HG02884 (cell line): ENCODE measurements at regions not wholly inside any gene's neighbourhood (a gene's known extent, or its start where the extent isn't known, plus 50 kb on each side); places are given as distances from the start of the nearest gene placed in this dataset.
"Not testable (repeated sequence)": the region's sequence is repeated elsewhere in the genome, so short reads cannot be mapped to it uniquely, and the experiment has no call there.

Experiments
- ATAC-seq: cut with Tn5 transposase; IDR thresholded peaks from one replicate; pipeline ENCODE4 v1.9.1; 2021; ENCODE audit warnings: mild to moderate bottlenecking, moderate library complexity; ENCODE audit not compliant: unreplicated experiment

GRCh38 chr5:5902678-5903646 is 475.4 kb downstream of the MED10 start:
- no peak for ATAC-seq

GRCh38 chr5:5900350-5900749 is 477.9 kb downstream of the ICE1 start:
- no peak for ATAC-seq

- ATAC-seq, result no peak
Measured at GRCh38 chr5:5899716-5900115, 477.2 kb downstream of the ICE1 start.

- no peak for ATAC-seq
Measured at GRCh38 chr5:5888284-5888683, 465.8 kb downstream of the ICE1 start.

- no peak for ATAC-seq
Measured at GRCh38 chr5:5887833-5888232, 465.4 kb downstream of the ICE1 start.

GRCh38 chr5:5886812-5887486 is 464.5 kb downstream of the ICE1 start:
- peak; percentile 80 for ATAC-seq

GRCh38 chr5:5886353-5886752 is 463.9 kb downstream of the ICE1 start:
- ATAC-seq, result no peak

- ATAC-seq, result no peak
Measured at GRCh38 chr5:5885782-5886181, 463.3 kb downstream of the ICE1 start.

GRCh38 chr5:5884593-5884992 is 462.1 kb downstream of the ICE1 start:
- no peak for ATAC-seq

GRCh38 chr5:5883562-5883961 is 461.1 kb downstream of the ICE1 start:
- ATAC-seq, result no peak

GRCh38 chr5:5883146-5883545 is 460.7 kb downstream of the ICE1 start:
- ATAC-seq, result no peak

- ATAC-seq, result no peak
Measured at GRCh38 chr5:5882706-5883105, 460.2 kb downstream of the ICE1 start.

- ATAC-seq, result peak; percentile 48
Measured at GRCh38 chr5:5881294-5881693, 458.8 kb downstream of the ICE1 start.

- ATAC-seq, result no peak
Measured at GRCh38 chr5:5880077-5880763, 457.7 kb downstream of the ICE1 start.

- ATAC-seq, result no peak
Measured at GRCh38 chr5:5857396-5857795, 434.9 kb downstream of the ICE1 start.

- ATAC-seq, result no peak
Measured at GRCh38 chr5:5854087-5854486, 431.6 kb downstream of the ICE1 start.

- no peak for ATAC-seq
Measured at GRCh38 chr5:5838493-5838892, 416.0 kb downstream of the ICE1 start.

- not testable (repeated sequence) for ATAC-seq
Measured at GRCh38 chr5:5831622-5832021, 409.1 kb downstream of the ICE1 start.

GRCh38 chr5:5828619-5829018 is 406.1 kb downstream of the ICE1 start:
- no peak for ATAC-seq

GRCh38 chr5:5826911-5827310 is 404.4 kb downstream of the ICE1 start:
- no peak for ATAC-seq

GRCh38 chr5:5822729-5823257 is 400.3 kb downstream of the ICE1 start:
- ATAC-seq, result no peak
